LoVo (cell line): ENCODE measurements at regions not wholly inside any gene's neighbourhood (a gene's known extent, or its start where the extent isn't known, plus 50 kb on each side); places are given as distances from the start of the nearest gene placed in this dataset.
A peak's percentile ranks its signal among the peaks of the same experiment; 100 is the strongest.

Source experiments
- DNase-seq: peaks from one replicate; pipeline ENCODE4 v3.0.0-alpha.2; 2016; ENCODE audit warnings: low spot score

DNA sequence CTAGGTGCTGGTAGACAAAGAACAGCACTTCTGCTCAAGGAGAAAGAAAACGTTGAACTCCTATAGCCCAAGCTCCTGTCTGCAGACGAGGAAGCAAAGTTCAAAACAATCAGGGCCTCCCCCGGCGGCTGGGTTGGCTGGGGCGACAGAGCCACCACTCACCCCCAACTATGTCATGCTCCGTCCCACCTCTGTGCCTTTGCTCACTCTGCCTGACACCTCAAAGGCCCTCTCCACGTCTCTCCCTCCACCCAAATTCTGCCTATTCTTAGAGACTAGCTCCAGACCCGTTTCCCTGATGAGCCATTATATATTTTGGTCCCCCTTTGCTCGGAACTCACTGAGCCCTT, 304.3 kb downstream of the TLE3 start:
- DNase-seq: no peak

DNA sequence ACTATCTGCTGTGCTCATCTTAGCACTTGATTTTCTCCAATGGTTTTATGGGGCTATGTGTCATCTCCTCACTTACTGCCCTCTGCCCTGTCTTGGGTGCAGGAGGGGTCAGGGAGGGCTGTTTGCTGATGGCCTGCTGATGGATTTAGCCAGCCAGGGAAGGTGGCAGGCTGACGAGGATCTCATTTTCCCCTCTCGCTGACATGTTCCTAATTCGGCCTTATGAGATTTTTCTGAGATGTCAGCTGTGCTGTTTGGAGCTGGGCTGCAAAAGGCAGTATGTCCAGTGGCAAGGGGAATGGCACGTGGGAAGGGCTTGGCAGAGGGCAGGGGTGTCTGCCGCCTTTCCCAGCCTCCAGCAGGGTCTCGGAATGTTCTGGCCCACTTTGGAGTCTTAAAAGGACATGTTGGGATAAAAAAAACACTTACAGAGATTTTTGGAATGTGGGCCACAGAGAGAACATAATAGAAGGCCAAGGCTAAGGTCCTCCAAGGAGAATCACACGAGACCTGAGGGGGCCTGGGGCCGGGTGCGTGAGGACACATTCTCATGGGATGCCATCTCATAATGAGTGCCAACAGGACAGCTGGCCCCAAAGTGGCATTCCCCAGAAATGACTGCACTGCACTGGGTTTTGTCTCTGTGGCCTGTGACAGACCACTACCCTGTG, 303.8 kb downstream of the TLE3 start:
- DNase-seq: no peak

DNA sequence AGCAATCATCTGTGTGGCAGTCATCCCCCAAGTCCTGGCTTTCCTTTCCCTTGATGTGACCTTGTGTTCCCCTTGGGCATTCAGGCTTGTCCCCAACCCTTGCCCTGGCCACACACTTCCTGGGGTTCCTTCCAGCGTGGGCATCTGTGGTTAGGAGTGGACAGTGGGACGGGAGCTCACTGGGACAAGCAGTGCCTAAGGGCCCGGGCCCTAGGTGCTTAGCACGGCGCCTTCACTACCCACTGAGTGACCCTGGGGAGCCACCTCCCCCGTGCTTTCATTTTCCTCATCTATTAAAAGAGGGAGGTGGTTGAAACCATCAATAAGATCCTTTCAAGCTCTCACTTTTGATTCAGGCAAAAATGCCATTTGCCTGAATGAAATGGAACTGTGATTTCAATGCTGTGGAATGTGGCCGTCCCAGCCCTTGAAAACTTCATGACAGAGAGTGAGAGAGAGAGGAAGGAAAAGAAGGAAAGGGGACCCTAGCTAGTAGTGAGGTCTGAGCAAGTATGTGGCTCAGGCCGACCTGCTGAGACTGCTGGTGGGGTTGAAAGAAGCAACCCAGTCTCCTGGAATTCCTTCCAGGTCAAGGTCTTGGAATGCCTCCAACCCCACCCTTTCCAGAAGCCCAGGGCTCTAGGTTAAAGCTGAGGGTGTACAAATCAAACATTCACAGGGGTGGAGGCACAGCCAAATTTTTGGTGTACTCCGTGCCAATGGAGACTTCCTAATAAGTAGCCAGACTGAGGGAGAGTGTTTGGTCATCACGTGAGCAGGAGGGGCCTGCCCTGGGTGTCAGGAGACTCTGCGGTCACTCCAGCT, 302.9 kb downstream of the TLE3 start:
- peak; percentile 7 for DNase-seq

DNA sequence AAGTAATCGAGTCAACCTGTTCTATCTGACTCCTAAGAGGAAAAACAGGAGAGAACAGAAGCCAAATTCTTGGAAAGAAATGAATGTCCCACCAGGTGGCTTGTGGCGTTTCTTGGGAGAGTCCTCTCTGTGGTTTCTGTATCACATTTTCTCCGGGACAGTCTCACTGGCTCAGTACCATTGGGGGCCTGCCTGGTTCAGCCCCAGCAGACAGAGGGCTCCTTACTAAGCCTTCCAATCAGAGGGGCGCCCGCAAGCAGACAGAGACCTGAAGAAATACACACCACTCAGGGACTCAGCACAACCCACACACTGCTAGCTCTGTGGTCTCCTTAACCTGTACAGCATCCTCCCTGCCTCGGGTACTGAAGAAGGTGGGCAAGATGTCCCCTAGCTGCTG, 302.1 kb downstream of the TLE3 start:
- no peak for DNase-seq

DNA sequence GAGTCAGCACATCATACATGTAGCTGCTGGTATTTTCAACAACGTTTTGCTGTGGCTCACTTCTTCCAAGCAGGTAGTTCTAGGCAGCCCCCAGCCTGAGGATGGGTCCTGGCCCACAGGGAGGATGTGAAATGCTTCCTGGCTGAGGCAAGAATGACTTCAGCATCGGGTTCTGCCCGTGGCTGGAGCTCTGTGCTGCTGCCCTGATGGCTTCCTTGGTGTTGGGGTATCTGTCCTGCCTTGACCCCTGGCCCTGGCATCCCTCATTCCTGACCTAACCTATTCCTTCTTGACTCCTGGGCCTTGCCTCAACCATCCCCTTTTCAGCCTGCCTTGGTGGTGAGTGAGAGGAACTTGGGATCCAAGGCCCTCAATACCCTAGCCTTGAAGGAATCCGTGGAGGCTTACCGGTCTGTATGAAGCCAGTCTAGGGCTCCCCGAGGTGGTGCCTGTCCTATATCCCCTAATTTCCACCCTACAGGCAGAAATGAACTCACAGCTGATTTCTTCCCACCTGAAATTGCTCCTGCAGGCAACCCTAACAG, 300.6 kb downstream of the TLE3 start:
- DNase-seq: no peak

DNA sequence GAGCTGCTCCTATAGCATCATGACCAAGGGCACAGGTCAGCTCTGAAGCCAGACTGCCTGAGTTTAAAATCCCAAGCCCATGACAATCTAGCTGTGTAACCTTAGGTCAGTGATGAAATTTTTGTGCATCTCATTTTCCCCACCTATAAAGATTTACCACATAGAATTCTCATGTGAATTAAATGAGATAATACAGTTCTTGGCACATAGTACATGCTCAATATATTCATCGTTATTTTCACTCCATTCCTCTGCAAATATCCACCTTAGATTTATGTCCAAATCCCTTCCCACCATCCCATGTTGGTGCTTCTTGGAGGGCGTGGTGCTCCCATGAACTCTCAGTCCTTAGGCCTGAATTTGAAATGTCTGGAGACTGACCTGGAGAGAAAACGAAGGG, 300.1 kb downstream of the TLE3 start:
- DNase-seq: no peak

DNA sequence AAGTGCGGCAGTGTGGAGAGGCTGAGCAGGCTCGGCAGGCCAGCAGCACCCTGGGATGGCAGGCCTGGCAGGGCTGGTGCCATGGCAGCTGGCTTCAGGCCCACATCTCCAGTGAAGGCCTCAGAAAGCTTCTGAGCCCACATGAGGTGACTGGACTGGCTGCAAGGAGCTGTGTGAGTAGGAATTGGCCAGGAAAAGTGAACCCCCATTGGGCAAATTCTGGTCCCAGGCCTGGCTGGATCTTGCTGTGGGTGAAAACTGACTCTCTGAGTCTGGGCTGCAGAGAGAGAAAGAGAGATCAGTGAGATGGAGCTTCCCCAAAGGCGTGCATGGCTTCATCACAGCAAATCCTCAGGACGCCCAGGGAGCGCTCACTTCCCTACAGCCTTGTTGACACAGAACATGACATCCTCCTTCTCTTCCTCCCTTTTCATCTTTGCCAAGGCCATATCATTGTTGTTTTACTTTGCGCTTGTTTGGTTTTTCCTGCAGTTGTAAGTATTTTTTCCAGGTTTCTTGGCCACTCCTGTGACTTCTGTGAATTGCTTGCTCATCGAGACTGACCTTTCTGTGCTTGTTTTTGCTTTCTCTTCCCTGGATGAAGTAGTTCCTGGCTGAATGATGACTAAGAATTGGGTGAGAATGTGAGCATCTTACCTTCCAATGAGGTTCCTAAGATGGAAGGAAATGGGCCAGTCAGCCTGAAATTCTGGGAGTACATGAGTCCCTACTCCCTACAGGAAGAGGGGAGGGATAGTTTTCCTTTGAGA, 299.1 kb downstream of the TLE3 start:
- DNase-seq: no peak

DNA sequence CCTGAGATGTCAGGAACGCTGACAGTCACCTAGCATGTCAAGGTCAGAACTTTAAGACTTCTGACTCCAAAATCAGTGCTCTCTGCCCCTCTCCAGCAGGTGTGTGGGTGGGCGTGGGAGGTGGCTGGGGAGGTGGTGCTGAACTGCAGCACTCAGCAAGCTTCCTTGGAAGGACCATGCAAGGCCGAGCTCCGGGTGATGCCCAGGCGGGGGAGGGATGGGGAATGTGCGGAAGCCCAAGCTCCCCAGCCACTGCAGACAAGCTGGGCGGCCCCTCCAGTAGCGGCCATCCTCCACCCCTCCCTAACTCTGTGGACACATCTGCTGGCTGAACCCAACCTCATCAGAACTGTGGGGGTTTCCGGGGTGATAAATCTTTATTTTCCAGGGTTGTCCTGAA, 296.6 kb downstream of the TLE3 start:
- no peak for DNase-seq

DNA sequence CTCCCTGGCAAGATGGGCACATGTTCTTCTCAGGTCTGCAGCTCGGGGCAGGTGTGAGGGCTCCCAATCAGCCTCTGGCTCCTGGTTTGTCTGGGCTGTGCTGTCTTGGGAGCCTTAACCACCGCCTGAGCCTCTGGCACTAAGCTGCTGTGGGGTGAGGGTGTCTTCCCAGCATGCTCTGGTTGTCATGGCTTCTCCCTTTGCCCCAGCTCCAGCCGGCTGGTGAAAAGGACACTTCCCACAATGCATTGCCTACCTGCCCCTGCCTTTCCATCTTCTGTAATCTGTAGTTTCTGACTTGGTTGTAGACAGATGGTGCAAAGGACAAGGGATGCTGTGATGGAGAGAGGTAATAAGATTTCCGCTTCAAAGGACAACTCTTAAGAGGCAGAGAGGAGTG, 295.3 kb downstream of the TLE3 start:
- DNase-seq: no peak

DNA sequence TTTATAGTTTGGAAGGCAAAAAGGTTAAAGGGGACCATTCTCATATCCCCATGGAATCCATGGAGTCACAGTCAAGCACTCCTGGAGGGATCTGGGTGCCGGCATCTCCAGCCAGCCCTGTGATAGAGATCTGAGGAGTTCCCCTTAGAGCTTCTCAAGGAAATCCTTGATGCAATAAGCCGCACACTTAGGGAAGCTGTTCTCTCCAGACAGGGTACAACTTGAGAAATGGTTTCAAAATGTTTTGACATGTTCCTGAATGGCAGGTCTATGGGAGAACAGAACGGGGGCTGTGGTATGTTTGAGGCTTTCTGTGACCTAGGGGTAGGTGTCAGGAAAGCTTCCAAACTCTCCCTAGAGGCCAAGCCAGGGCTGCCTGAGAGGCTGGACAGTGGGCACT, 292.9 kb downstream of the TLE3 start:
- DNase-seq: no peak

DNA sequence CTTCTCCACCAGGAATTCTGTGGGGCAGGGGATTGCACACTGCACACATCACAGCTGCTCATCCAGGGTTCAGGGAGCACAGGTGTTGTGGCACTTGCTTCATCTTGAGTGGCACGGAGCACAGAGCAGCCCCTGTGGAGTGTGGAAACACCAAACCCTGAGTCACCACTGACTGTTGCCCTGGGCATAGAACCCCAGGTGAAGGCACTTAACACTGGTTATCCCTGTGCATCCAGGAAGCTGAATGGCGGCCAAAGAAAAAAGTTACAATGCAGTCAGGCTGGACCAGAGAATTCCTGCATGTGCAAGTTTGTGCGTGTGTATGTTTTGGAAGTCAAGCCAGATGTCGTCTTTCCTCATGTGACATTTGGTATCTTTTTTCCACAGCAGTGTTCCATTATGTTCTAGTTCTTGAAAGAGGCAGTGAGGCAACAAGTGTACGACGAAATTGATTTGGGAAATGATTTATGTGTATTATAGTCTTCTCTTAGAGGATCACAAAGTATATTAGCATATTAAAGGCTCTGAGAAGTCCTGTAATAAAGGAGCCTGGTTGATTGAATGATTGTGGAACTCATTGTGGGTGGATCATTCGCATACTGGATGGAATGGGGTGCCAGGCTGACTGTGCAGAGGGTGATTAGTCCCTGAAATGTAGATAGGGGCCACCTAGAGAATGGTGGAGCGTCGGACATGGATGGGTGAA, 292.3 kb downstream of the TLE3 start:
- DNase-seq: no peak

DNA sequence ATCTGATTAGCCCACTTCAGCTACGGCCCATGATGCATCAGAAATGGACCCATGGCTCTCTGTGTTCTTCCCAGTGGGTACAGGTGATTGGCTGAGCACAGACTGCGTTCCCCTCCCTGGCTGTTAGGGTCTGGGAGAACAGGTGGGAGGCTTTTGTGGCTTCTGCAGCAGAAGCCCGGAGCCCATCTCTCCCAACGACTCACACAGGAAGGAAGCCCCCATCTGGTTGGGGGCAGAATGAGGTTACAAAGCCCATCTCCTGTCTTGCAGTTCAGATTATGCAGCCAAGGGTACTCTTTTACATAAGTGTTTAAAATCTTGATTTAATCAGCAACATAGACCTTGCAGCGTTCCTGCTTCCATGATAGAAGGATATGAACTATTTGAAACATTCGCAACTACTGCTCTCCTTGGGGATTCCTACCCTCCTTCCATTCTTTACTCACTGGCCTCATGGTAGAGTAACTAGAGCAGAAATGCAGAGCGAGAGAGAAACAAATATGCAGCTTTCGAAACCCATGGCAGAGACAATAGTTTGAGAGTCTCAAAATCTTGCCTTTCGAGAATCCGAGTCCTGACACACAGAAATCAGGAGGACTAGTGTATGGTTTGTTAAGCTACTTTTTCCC, 291.3 kb downstream of the TLE3 start:
- DNase-seq: no peak

DNA sequence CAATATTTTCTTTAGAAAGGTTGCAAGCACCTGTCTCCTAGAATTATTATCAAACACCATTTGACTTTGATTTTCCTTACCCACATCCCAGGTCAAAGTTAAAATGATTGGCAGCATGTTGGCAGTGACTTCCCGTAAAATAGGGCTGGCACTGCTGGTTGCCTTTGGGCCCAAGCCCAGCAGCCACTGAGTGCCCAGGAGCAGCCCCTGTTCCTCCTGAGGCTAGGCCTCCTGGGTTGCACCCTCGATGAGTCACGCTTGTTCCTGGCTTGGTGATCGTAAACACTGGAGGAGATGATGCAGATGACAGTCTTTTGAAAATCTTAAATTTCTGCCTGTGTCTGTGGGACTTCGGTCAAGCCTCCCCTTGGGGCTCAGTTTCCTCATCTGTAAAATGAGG, 290.0 kb downstream of the TLE3 start:
- peak; percentile 54 for DNase-seq

DNA sequence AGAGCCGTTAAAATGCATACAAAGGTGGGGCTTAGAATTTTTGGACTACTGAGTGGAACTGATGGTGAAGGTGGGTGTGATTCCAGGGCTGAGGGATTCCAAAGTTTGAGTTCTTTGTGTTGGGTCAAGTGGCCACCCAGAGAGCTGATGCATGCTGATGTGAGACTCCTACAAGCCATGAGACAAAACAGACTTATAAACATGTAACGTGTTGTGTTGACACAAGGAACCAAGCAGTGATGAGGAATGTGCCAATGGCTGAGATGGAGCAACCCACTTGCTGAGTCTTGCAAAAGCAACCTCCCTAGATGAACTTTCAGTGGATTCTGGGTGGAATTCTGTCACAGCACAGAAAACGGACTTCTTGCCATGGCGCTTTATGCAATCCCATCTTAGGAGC, 289.0 kb downstream of the TLE3 start:
- DNase-seq: no peak

DNA sequence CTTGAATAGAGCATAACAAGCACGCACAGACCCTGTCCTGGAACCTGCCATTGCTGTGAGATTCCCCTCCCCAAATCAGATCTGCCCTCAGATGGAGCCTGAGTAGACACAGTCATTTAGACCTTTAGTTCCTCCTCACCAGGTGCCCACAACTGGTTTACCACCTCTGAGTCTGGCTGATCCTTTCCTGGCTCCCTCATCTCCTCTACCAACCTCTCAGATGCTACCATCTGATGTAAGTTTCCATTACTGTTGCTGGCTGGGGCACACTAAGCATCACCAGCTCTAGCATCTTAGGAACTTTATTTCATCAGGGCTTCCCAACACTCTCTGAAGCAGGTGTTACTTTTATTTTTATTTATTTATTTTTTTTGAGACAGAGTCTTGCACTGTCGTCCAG, 288.3 kb downstream of the TLE3 start:
- DNase-seq: no peak

DNA sequence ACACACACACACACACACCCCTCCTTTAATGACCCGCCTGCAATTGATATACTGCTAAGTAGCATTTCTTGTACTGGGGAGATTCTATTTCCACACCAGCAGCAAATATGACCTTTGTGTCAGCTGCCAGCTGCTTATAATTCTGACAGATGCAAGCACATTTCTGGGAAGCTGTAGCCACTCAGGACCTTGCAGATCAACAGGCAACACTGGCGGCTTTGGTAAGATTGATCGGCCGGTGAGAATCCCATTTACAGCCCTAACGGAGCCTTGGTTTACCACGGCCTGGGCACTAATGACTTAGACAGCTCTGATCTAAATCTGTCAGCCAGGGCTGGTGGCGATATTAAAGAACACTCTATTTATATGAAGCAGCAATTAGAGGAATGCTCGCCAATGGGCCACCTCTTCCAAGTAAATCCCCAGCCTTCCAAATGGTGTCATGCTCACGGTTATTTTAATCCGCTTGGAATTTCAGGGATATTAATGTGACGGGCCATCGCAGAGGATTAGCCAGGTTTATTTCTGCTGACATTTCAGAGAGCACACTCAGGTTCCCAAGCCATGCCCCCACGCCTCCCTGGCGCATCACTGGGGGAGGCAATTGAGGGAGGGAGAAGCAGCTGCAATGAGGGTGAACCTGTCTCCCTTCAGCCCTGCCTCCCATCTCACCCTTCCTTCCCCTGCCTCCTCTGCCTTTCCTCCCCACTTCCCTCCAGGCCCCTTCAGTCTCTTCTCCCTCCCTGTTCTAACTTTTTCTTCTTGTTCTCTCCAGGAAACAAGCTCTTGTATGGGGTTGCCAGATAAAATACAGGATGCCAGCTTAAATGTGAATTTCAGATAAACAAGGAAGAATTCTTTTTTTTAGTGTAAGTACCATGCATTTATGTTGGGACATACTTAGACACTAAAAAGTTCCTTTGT, 287.0 kb downstream of the TLE3 start:
- no peak for DNase-seq

DNA sequence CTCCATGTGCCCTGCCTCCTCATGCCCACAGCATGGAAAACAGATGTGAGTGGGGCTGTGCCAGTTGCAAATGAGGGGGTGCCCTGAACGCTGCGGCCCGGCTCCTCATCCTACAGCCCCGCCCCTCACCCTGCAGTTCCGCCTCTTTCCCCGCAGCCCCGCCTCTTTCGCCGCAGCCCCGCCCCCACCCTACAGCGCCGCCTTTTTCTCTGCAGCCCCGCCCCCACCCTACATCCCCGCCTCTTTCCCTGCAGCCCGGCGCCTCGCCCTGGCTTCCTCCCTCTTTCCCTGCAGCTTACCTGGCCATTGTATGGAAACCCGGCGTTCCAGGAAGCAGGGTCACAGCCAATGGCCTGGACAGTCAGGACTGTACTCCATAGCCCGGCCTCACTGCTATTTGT, 284.9 kb downstream of the TLE3 start:
- peak; percentile 5 for DNase-seq

DNA sequence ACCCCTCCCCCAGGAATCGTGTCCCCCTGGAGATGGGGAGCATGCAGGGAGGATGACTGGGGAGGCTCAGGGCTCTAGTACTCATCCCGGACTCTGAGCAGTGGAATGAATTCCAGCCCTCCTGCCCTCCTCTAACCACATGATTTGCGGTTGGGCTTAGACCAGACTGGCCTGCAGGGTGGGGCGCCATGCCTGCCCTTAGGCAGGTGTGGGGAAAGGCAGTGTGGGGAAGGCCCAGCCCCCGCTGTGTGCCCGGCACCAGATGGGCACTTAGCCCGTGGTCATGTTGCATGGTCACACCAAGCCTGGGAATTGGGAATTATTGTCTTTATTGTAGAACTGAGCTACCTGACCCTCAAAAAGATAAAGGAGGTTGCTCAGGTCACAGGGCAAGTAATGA, 283.8 kb downstream of the TLE3 start:
- no peak for DNase-seq

DNA sequence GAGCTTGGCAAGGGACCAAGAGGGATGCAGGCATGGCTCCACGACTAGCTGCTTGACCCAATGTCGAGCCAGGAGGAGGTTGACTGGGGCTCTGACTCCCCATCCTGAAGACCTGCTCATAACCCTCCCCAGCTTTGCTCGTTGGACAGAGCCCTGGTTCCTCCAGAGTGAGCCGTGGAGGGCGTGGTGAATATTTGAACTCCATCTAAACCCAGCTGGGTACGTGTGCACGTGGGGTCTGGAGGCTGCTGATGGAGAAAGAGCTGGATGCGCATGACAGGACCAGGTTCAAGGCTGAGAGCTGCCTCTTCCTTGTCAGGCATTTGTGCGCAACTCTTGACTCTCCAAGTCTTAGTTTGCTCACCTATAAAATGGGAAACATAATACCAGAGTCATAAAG, 282.8 kb downstream of the TLE3 start:
- no peak for DNase-seq

DNA sequence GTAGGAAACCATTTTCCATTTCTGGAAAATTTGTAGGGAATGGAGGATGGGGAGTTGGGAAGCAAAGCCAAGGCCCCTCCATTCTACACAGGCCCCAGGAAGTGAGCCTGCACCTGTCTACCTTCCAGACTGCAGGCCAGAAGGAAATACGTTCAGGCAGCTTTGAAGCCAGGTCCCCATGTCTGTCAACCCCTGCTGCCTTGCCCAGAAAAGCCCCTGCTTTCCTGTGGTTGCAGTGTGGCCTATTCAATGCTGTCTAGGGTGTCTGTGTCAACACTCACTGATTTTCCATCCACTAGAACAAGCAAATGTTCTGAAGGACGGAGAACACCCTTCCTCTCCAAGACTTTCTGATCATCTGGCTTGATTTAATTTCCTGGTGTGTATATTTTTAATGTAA, 281.9 kb downstream of the TLE3 start:
- no peak for DNase-seq

DNA sequence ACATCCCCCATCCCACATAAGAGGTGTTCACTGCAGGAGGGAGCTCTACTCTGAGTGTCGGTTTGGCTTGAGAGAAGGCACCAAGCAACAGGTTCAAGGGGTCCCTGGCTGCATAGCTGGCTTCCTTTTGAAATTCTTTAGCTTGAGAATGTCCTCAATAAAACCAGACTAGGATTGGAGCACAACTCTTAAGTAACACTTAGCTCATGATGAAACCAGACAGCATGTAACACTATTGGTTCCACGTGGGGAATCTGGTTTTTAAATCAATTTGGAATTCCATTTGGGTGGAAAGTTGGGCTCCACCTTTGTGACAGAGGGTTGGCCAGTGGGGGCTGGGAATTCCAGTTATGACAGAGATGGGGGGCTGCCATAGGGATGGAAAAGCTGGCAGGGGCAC, 281.2 kb downstream of the TLE3 start:
- DNase-seq: no peak
